ENCODE measurements at regions not wholly inside any gene's neighbourhood (a gene's known extent, or its start where the extent isn't known, plus 50 kb on each side); places are given as distances from the start of the nearest gene placed in this dataset.
A peak's percentile ranks its signal among the peaks of the same experiment; 100 is the strongest.
"Not testable (repeated sequence)": the region's sequence is repeated elsewhere in the genome, so short reads cannot be mapped to it uniquely, and the experiment has no call there.

DNA sequence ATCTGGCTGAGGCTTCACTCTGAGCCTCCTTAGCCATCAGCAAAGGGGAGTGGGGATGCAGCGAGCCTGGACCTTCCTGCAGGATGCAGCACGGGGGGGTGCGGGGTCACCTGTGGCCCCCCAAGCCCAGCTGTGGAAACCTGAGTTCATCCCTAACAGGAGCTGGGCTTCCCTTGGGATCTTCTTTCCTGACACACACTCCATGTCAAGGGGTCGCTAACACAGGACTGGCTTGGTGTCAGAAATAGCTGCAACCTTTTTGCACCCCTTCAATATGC is 174.7 kb downstream of the RTP5 start:
- Histone ChIP-seq H3K4ac (ENCODE audit: low read depth, low read length) (no peak overlapping the region), H3K23ac (ENCODE audit: insufficient read length, low read depth, low read length) (no peak overlapping the region), H2AFZ (ENCODE audit: low read length) (no peak overlapping the region), H3K4me2 (ENCODE audit: insufficient read depth, insufficient read length, low read length) (no peak overlapping the region), H2AK5ac (ENCODE audit: insufficient read length, low read length) (no peak overlapping the region), H3T11ph (ENCODE audit: low read length) (no peak overlapping the region), H3K4me1 (ENCODE audit: insufficient read depth, low read length) (no peaks in the 10 kb centered on the region), H3K23me2 (ENCODE audit: insufficient read length, low read depth, low read length, poor library complexity, severe bottlenecking) (no peaks in the 10 kb centered on the region), H3K9me3 (ENCODE audit: control insufficient read depth, low read depth, low read length) (no peaks in the 10 kb centered on the region), H4K91ac (ENCODE audit: insufficient read length, low read depth, low read length) (no peak overlapping the region), H3K27ac (ENCODE audit: insufficient read length, low read depth, low read length) (no peak overlapping the region), H3K9ac (ENCODE audit: extremely low read depth, insufficient read length, low read length) (no peak overlapping the region), H2BK12ac (ENCODE audit: insufficient read length, low read depth, low read length) (no peak overlapping the region), H2BK5ac (ENCODE audit: insufficient read length, low read length) (no peak overlapping the region), H4K5ac (ENCODE audit: insufficient read length, low read depth, low read length) (no peak overlapping the region), H3K79me2 (ENCODE audit: insufficient read depth, low read length) (no peaks in the 10 kb centered on the region), H2BK20ac (ENCODE audit: low read depth, low read length, poor library complexity, severe bottlenecking) (no peak overlapping the region), H3K27me3 (ENCODE audit: insufficient read depth, low read length) (peaks cover 19% of the 10 kb centered on the region; the same call in 1 of the 2 replicates), H3K79me1 (ENCODE audit: insufficient read depth, low read depth, low read length, poor library complexity, severe bottlenecking) (no peaks in the 10 kb centered on the region), H4K8ac (replicated peaks; ENCODE audit: insufficient read length, low read depth, low read length) (no peak overlapping the region), H4K20me1 (ENCODE audit: control insufficient read depth, insufficient read depth, insufficient read length) (no peaks in the 10 kb centered on the region), H3K56ac (ENCODE audit: insufficient read length, low read depth, low read length) (no peak overlapping the region), H3K18ac (ENCODE audit: insufficient read length, low read depth, low read length) (no peak overlapping the region), H3K14ac (ENCODE audit: insufficient read depth, low read length) (no peak overlapping the region), H2BK15ac (ENCODE audit: low read depth, low read length) (no peak overlapping the region), H2BK120ac (ENCODE audit: low read depth, low read length, poor library complexity, severe bottlenecking) (no peak overlapping the region)
- H3K4me3 Mint-ChIP-seq: no peak overlapping the region; a peak in 1 of 5 replicates
- H3K36me3 Mint-ChIP-seq (ENCODE audit: insufficient read depth in 1 of 3, low read depth in 3 of 3): peaks cover 2 to 15% (median 4%) of the 10 kb centered on the region in 3 experiments; a peak in 3 of 7 replicates
- DNase-seq: peak; percentile 19
- no CpG with 5 or more reads among the region's 4 CpGs for WGBS (ENCODE audit: extremely low coverage, insufficient read length, low lambda C conversion rate)
- H3K4me1 Mint-ChIP-seq: peaks cover 0 to 7% of the 10 kb centered on the region in 2 experiments; a peak in 2 of 4 replicates
- H3K27me3 Mint-ChIP-seq (ENCODE audit: low read depth): peaks cover 90% of the 10 kb centered on the region
- no peak overlapping the region for H3K27ac Mint-ChIP-seq
- TF ChIP-seq, protein P1, sequence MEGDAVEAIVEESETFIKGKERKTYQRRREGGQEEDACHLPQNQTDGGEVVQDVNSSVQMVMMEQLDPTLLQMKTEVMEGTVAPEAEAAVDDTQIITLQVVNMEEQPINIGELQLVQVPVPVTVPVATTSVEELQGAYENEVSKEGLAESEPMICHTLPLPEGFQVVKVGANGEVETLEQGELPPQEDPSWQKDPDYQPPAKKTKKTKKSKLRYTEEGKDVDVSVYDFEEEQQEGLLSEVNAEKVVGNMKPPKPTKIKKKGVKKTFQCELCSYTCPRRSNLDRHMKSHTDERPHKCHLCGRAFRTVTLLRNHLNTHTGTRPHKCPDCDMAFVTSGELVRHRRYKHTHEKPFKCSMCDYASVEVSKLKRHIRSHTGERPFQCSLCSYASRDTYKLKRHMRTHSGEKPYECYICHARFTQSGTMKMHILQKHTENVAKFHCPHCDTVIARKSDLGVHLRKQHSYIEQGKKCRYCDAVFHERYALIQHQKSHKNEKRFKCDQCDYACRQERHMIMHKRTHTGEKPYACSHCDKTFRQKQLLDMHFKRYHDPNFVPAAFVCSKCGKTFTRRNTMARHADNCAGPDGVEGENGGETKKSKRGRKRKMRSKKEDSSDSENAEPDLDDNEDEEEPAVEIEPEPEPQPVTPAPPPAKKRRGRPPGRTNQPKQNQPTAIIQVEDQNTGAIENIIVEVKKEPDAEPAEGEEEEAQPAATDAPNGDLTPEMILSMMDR (conservative IDR thresholded peaks at IDR 0.05): no peak
- H3K9me3 Mint-ChIP-seq: peaks cover 22 to 37% of the 10 kb centered on the region in 2 experiments

DNA sequence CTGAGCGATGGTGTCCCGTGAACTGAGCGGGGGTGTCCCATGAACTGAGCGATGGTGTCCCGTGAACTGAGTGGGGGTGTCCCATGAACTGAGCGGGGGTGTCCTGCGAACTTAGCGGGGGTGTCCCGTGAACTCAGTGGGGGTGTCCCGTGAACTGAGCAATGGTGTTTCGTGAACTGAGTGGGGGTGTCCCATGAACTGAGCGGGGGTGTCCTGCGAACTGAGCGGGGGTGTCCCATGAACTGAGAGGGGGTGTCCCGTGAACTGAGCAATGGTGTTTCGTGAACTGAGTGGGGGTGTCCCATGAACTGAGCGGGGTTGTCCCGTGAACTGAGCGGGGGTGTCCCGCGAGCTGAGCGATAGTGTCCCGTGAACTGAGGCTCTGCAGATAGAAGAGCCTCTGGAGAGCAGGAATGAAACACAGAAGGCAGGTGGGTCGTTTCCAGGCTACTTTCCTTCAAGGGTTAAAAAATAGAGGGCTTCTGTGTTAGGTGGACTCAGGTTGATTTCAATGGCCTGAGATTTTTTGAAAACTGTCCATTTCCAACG is 176.1 kb downstream of the RTP5 start:
- H3K27me3 ChIP-seq (ENCODE audit: insufficient read depth, low read length): peaks cover 23% of the 10 kb centered on the region; the same call in 1 of the 2 replicates
- H3K9me3 Mint-ChIP-seq: peaks cover 22 to 37% of the 10 kb centered on the region in 2 experiments
- no CpG with 5 or more reads among the region's 25 CpGs for WGBS (ENCODE audit: extremely low coverage, insufficient read length, low lambda C conversion rate)
- not testable (repeated sequence) for H3K9me3 ChIP-seq (ENCODE audit: control insufficient read depth, low read depth, low read length); H2AK5ac ChIP-seq (ENCODE audit: insufficient read length, low read length); H3K9ac ChIP-seq (ENCODE audit: extremely low read depth, insufficient read length, low read length); H2BK120ac ChIP-seq (ENCODE audit: low read depth, low read length, poor library complexity, severe bottlenecking); H2BK15ac ChIP-seq (ENCODE audit: low read depth, low read length); H3K14ac ChIP-seq (ENCODE audit: insufficient read depth, low read length); H2BK20ac ChIP-seq (ENCODE audit: low read depth, low read length, poor library complexity, severe bottlenecking); H3K56ac ChIP-seq (ENCODE audit: insufficient read length, low read depth, low read length); H4K5ac ChIP-seq (ENCODE audit: insufficient read length, low read depth, low read length); H3K4me2 ChIP-seq (ENCODE audit: insufficient read depth, insufficient read length, low read length); H3T11ph ChIP-seq (ENCODE audit: low read length); H3K23ac ChIP-seq (ENCODE audit: insufficient read length, low read depth, low read length); H3K79me2 ChIP-seq (ENCODE audit: insufficient read depth, low read length); H2BK5ac ChIP-seq (ENCODE audit: insufficient read length, low read length); H3K4me3 Mint-ChIP-seq; H3K79me1 ChIP-seq (ENCODE audit: insufficient read depth, low read depth, low read length, poor library complexity, severe bottlenecking); H2AFZ ChIP-seq (ENCODE audit: low read length); H2BK12ac ChIP-seq (ENCODE audit: insufficient read length, low read depth, low read length); H3K4me1 Mint-ChIP-seq; H3K4ac ChIP-seq (ENCODE audit: low read depth, low read length); H4K91ac ChIP-seq (ENCODE audit: insufficient read length, low read depth, low read length); H3K23me2 ChIP-seq (ENCODE audit: insufficient read length, low read depth, low read length, poor library complexity, severe bottlenecking); H3K27ac ChIP-seq (ENCODE audit: insufficient read length, low read depth, low read length); H4K20me1 ChIP-seq (ENCODE audit: control insufficient read depth, insufficient read depth, insufficient read length); H3K18ac ChIP-seq (ENCODE audit: insufficient read length, low read depth, low read length); H4K8ac ChIP-seq (replicated peaks; ENCODE audit: insufficient read length, low read depth, low read length); H3K4me1 ChIP-seq (ENCODE audit: insufficient read depth, low read length)
- DNase-seq: peak; percentile 15
- H3K27ac Mint-ChIP-seq: peak overlapping the region in 2 of 3 experiments; percentile 40 to 59; a peak in 2 of 7 replicates
- peaks cover 90% of the 10 kb centered on the region for H3K27me3 Mint-ChIP-seq (ENCODE audit: low read depth)
- H3K36me3 Mint-ChIP-seq (ENCODE audit: insufficient read depth in 1 of 3, low read depth in 3 of 3): peaks cover 2 to 15% (median 4%) of the 10 kb centered on the region in 3 experiments; a peak in 3 of 7 replicates
